ENCODE measurements at regions not wholly inside any gene's neighbourhood (a gene's known extent, or its start where the extent isn't known, plus 50 kb on each side); places are given as distances from the start of the nearest gene placed in this dataset.

- intact Hi-C loops (cut with micrococcal nuclease): no loop called here
- no peaks in the 10 kb centered on the region for H3K4me1 ChIP-seq (ENCODE audit: control insufficient read depth in 2 of 2, insufficient read depth in 2 of 2, low read length in 2 of 2)
- POLR2A ChIA-PET: no interaction called here
- no peak overlapping the region for H2AFZ ChIP-seq (ENCODE audit: insufficient read depth, low read depth, low read length, poor library complexity, severe bottlenecking)
- CTCF ChIA-PET: no interaction called here
- TF ChIP-seq EZH2 (IDR thresholded peaks at IDR 0.05; ENCODE audit: borderline replicate concordance, insufficient read depth, low read depth, low read length, poor library complexity, severe bottlenecking): no peak
- TF ChIP-seq, protein P1, sequence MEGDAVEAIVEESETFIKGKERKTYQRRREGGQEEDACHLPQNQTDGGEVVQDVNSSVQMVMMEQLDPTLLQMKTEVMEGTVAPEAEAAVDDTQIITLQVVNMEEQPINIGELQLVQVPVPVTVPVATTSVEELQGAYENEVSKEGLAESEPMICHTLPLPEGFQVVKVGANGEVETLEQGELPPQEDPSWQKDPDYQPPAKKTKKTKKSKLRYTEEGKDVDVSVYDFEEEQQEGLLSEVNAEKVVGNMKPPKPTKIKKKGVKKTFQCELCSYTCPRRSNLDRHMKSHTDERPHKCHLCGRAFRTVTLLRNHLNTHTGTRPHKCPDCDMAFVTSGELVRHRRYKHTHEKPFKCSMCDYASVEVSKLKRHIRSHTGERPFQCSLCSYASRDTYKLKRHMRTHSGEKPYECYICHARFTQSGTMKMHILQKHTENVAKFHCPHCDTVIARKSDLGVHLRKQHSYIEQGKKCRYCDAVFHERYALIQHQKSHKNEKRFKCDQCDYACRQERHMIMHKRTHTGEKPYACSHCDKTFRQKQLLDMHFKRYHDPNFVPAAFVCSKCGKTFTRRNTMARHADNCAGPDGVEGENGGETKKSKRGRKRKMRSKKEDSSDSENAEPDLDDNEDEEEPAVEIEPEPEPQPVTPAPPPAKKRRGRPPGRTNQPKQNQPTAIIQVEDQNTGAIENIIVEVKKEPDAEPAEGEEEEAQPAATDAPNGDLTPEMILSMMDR (IDR thresholded peaks at IDR 0.05): no peak
- no peaks in the 10 kb centered on the region for H4K20me1 ChIP-seq (ENCODE audit: control insufficient read depth, insufficient read depth, low read length, poor library complexity, severe bottlenecking)
- H3K9ac ChIP-seq (ENCODE audit: low read length): no peak overlapping the region
- H3K27ac Mint-ChIP-seq: no peak overlapping the region
- H3K4me2 ChIP-seq (replicated peaks; ENCODE audit: low read depth, low read length, poor library complexity, severe bottlenecking): no peak overlapping the region
- H3K27me3 Mint-ChIP-seq: peaks cover 15% of the 10 kb centered on the region
- ATAC-seq (ENCODE audit: low read depth) (no peak), DNase-seq (no peak)
- no peaks in the 10 kb centered on the region for H3K27me3 ChIP-seq (replicated peaks in 1 of 4; ENCODE audit: control extremely low read depth in 1 of 4, control insufficient read depth in 3 of 4, insufficient read depth in 4 of 4, low read length in 3 of 4)
- H3K27ac ChIP-seq (ENCODE audit: low read length in 2 of 2): no peak overlapping the region
- no peak overlapping the region for H3K4me3 ChIP-seq (ENCODE audit: control extremely low read depth in 1 of 5, extremely low read depth in 1 of 5, insufficient read depth in 1 of 5, low read depth in 2 of 5, low read length in 4 of 5)
- no peaks in the 10 kb centered on the region for H3K79me2 ChIP-seq (ENCODE audit: control insufficient read depth, insufficient read depth, low read length)
- H3K9me3 ChIP-seq (ENCODE audit: control extremely low read depth in 1 of 3, control insufficient read depth in 2 of 3, insufficient read depth in 1 of 3, low read length in 2 of 3): peaks cover 0 to 3% (median 0%) of the 10 kb centered on the region in 3 donors
- no peaks in the 10 kb centered on the region for H3K36me3 ChIP-seq (replicated peaks in 1 of 2; ENCODE audit: control extremely low read depth in 1 of 2, control insufficient read depth in 1 of 2, extremely low read depth in 1 of 2, insufficient read depth in 2 of 2, low read length in 1 of 2)
- no peaks in the 10 kb centered on the region for H3K4me1 Mint-ChIP-seq
- H3K9me3 Mint-ChIP-seq (ENCODE audit: insufficient read depth): peaks cover 2% of the 10 kb centered on the region
- WGBS (ENCODE audit: insufficient coverage): 91% methylated on average over 7 of the region's 8 CpGs
- no peak overlapping the region for H3K4me3 Mint-ChIP-seq
Observed at GRCh38 chr15:85886309-85886811, 91.6 kb upstream of the KLHL25 start.

DNA sequence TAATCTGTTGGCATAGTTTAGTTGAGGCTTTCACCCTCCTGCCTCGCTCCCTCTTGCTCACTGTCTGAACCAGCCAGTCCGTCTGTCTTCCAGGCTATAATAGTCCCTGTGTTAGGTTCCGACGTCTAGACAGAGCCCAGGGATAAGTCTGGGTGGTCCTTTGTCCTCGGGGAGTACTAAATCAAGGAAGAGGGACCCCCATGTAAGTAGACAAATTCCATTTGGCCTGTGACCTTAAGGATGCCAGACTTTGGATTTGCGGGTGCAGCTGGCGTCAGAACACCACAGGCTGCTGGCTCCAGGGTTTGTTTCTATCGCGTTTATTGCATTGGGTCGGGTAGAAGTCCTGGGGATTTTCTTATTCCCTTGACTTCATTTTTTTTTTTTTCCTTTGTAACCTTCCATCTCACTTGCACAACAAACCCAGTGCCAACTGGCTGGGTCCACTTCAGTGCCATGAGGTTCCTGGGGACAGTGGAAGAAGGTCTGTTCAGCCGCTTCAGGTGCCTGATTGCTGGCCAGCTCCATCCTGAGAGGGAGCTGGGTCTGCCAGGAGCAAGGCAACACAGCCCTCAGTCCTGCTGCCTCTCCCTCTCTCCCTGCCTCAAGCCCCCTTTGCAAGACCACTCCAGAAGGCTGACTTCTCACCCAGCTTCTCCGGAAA, 95.4 kb upstream of the KLHL25 start:
- no peaks in the 10 kb centered on the region for H3K36me3 ChIP-seq (replicated peaks in 1 of 2; ENCODE audit: control extremely low read depth in 1 of 2, control insufficient read depth in 1 of 2, extremely low read depth in 1 of 2, insufficient read depth in 2 of 2, low read length in 1 of 2)
- peaks cover 0 to 5% (median 2%) of the 10 kb centered on the region in 4 experiments for H3K27me3 ChIP-seq (replicated peaks in 1 of 4; ENCODE audit: control extremely low read depth in 1 of 4, control insufficient read depth in 3 of 4, insufficient read depth in 4 of 4, low read length in 3 of 4)
- POLR2A ChIA-PET: no interaction called here
- no peak overlapping the region for H2AFZ ChIP-seq (ENCODE audit: insufficient read depth, low read depth, low read length, poor library complexity, severe bottlenecking)
- H3K27ac ChIP-seq (ENCODE audit: low read length in 2 of 2): no peak overlapping the region
- H3K9me3 ChIP-seq (ENCODE audit: control extremely low read depth in 1 of 3, control insufficient read depth in 2 of 3, insufficient read depth in 1 of 3, low read length in 2 of 3): no peaks in the 10 kb centered on the region
- no peak for TF ChIP-seq EZH2 (IDR thresholded peaks at IDR 0.05; ENCODE audit: borderline replicate concordance, insufficient read depth, low read depth, low read length, poor library complexity, severe bottlenecking)
- TF ChIP-seq, protein P1 (IDR thresholded peaks at IDR 0.05): no peak
- ATAC-seq (ENCODE audit: low read depth): no peak
- Mint-ChIP-seq H3K4me1 (no peaks in the 10 kb centered on the region), H3K4me3 (no peak overlapping the region), H3K9me3 (ENCODE audit: insufficient read depth) (no peaks in the 10 kb centered on the region), H3K27ac (no peak overlapping the region), H3K27me3 (peaks cover 32% of the 10 kb centered on the region)
- H3K4me1 ChIP-seq (ENCODE audit: control insufficient read depth in 2 of 2, insufficient read depth in 2 of 2, low read length in 2 of 2): no peaks in the 10 kb centered on the region
- no peak overlapping the region for H3K4me3 ChIP-seq (ENCODE audit: control extremely low read depth in 1 of 5, extremely low read depth in 1 of 5, insufficient read depth in 1 of 5, low read depth in 2 of 5, low read length in 4 of 5)
- DNase-seq: no peak
- 90% methylated on average over 9 of the region's 12 CpGs for WGBS (ENCODE audit: insufficient coverage)
- H3K4me2 ChIP-seq (replicated peaks; ENCODE audit: low read depth, low read length, poor library complexity, severe bottlenecking): no peak overlapping the region
- no peaks in the 10 kb centered on the region for H3K79me2 ChIP-seq (ENCODE audit: control insufficient read depth, insufficient read depth, low read length)
- intact Hi-C loops (cut with micrococcal nuclease): no loop called here
- CTCF ChIA-PET: interaction anchor here (0.7 kb wide), 1 partner anchor 119 kb away, joined by 3 read pairs; no protein-coding TSS in a partner anchor
- no peak overlapping the region for H3K9ac ChIP-seq (ENCODE audit: low read length)
- no peaks in the 10 kb centered on the region for H4K20me1 ChIP-seq (ENCODE audit: control insufficient read depth, insufficient read depth, low read length, poor library complexity, severe bottlenecking)

All from B cell (primary cell).